ENCODE measurements at regions not wholly inside any gene's neighbourhood (a gene's known extent, or its start where the extent isn't known, plus 50 kb on each side); places are given as distances from the start of the nearest gene placed in this dataset.

- DNase-seq (ENCODE audit: low spot score), result no peak
Observed at GRCh38 chr10:2950546-2950945, 116.8 kb upstream of the PFKP start.

DNA sequence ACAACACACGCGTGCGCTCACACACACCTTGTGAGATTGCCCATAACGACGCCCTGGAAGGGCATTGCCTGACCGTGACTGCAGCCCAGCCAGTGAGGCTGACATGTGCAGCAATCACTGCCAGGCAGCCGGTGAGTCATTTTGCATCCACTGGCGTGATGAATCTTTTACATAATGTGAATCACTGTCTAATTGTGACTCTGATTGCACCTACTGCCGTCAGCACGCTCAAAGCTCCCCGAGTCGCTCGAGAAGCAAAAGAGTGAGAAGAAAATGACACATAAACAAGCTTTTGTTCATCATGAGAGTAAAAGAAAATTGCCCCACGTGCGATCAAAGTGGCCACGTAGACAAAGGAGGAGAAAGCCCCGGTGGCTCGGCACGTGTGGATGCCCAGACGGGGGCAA lies 117.4 kb upstream of the PFKP start:
- no peak for DNase-seq (ENCODE audit: low spot score)

- no peak for DNase-seq (ENCODE audit: low spot score)
Observed at GRCh38 chr10:2949221-2949947, 118.0 kb upstream of the PFKP start.

- DNase-seq (ENCODE audit: low spot score), result no peak
Observed at GRCh38 chr10:2948127-2948854, 119.1 kb upstream of the PFKP start.

- no peak for DNase-seq (ENCODE audit: low spot score)
Observed at GRCh38 chr10:2944788-2945187, 122.6 kb upstream of the PFKP start.

DNA sequence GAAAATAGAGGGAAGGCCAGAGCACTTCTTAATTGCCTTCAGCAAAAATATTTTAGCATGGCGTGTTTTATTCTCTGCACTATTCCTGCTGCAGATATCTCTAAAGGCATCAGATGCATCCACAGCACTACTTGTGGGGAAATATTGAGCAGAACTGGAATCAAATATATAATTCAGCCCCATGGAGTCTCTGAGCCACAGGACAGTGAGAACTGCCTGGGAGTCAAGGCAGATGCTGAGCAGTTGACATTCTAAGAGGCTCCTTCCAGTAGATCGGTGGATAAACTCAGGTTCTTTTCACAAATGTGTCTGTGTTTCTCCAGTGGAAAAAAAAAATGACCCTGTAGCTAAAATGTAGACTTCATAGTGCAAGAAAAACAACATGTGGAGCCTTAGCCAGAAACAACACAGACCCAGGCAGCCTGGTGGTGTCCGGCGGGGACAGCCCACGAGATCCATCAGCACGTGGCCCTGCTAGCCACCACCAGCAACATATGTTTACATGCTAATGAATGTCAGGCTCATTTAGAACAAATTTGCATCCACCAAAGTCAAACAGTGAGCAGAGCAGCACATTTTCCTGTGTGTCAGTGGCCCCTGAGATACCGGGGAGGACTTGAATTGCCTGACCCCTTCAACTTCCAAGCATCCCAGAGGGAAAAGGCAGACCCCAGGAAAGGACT lies 123.3 kb upstream of the PFKP start:
- no peak for DNase-seq (ENCODE audit: low spot score)

- no peak for DNase-seq (ENCODE audit: low spot score)
Observed at GRCh38 chr10:2942938-2943337, 124.4 kb upstream of the PFKP start.

- no peak for DNase-seq (ENCODE audit: low spot score)
Observed at GRCh38 chr10:2938869-2939268, 128.5 kb upstream of the PFKP start.

GRCh38 chr10:2936816-2937215 lies 130.5 kb upstream of the PFKP start:
- no peak for DNase-seq (ENCODE audit: low spot score)

- no peak for DNase-seq (ENCODE audit: low spot score)
Observed at GRCh38 chr10:2935647-2936386, 131.5 kb upstream of the PFKP start.

- no peak for DNase-seq (ENCODE audit: low spot score)
Observed at GRCh38 chr10:2933924-2934323, 133.4 kb upstream of the PFKP start.

- no peak for DNase-seq (ENCODE audit: low spot score)
Observed at GRCh38 chr10:2933519-2933918, 133.8 kb upstream of the PFKP start.

GRCh38 chr10:2933071-2933470 lies 134.3 kb upstream of the PFKP start:
- peak; percentile 8 for DNase-seq (ENCODE audit: low spot score)

DNA sequence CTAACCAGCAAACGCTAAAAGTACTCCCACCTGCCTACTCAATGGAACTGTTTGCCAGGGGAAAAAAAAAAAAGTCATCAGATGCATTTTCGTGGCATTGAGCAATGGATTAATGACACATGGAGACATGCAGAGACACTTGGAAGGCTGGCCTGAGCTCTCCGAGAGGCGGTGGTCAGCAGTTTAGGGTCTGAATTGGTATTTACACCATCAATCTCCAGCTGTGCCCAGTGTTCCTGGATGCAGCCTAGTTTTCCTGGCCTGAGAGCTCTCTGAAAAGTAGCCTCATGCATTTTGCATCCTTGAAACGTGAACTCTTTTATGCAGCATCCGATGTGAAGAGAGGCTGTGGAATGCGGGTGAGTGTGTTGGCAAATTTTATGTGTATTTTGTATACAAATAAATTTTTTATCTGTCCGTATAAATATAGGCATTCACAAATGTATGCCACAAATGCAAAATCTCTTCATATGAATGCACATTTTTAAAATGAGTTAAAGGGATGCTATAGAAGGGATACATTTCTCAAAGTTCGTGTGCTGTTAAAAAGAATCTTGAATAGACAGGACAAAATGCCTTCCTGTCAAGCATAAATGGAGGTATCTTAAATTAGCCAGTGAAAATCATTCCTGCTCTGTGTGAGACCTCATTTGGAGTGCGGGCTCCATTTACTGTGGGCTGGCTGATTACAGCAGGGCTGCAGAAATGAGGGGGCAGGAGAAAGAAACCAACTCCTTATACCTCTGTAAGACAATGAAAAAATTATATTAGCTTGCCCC lies 137.7 kb upstream of the PFKP start:
- DNase-seq (ENCODE audit: low spot score), result no peak

DNA sequence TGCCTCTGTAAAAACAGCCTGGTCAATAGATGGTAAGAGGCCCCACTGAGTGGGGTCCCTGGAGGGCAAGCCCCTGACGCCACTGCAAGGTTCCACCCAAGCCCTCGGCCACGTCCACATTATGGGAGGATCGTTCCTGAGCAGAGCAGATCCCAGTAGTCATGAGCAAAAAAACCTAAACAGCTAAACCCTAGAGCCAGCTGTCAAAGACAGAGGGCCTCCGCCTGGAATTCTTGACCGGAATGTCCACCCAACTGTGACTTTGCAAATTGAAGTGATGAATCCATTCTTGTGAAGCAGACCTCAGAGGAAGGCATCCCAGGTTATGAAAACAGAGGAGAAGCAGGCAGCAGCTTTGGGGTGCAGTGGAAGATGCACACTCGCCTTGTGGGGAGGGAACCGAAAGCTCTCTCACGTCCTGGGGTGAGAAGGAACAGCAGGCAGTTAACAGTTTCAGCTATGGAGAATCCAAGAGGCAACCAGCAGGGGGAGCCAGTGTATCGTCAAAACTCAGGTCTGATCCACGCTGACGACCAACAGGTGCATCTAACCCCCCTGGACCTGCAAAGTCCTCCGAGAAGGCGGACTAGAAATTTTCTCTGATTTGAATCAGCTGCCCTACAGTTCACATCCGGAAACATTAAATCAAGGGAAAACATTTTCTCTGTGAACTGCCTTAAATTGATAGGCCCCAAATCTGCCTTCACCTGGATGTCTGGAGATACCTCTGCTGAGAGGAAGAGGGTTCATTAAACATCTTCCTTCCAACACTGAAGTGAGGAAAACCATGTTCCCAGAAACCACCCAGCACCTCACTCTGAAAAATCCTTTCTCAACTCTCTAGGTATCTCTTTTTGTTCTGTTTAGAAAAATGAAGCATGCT lies 139.1 kb upstream of the PFKP start:
- DNase-seq (ENCODE audit: low spot score), result peak; percentile 58

DNA sequence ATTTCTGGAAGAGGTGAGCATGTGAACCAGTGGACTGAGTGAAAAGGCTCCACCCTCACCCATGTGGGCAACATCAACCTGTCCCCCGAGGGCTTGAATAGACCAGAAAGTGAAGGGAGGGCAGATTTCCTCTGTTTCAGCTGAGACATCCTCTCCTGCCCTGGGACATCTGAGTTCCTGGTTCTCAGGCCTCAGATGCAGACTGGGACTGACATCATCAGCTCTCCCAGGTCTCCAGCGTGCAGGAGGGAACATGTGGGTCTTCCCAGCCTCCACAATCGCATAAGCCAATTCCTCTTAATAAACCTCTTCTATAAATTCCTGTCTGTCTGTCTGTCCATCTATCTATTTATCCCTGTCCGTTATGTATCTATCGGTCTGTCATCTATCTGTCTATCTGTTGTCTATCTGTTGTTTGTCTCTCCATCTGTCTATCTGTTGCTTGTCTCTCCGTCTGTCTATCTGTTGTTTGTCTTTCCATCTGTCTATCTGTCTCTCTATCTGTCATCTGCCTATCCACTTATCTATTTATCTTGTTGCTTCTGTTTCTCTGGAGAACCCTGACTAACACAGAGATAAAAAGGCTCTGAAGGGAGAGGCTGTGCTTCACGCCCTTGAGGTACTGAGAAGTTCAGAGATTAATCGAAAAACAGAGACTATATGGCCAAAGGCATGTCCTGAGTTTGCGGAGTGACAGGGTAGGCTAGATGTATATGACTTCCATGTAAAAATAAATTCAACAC lies 140.3 kb upstream of the PFKP start:
- no peak for DNase-seq (ENCODE audit: low spot score)

GRCh38 chr10:2925631-2926030 lies 141.7 kb upstream of the PFKP start:
- peak; percentile 35 for DNase-seq (ENCODE audit: low spot score)

DNA sequence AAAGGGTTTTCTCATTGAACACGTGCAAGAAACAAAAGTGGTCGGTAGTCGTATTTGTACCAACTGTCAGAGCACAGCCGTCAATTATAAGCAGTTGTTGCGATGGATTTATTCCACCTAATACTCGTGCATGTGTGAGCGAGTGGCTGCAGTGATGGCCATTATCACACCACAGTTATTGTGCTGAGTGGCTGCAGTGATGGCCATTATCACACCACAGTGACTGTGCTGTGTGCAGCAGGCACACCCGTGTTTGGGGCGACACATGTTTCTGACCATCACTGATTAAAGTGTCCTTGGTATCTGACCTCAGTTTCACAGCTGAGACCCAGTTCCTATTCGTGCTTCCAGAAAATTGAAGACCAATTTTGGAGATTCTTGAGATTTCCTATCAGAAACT lies 142.9 kb upstream of the PFKP start:
- no peak for DNase-seq (ENCODE audit: low spot score)

GRCh38 chr10:2921956-2922680 lies 145.2 kb upstream of the PFKP start:
- DNase-seq (ENCODE audit: low spot score), result no peak

Measured in globus pallidus (tissue), 1 donor.